HG03521 (cell line): ENCODE measurements at regions not wholly inside any gene's neighbourhood (a gene's known extent, or its start where the extent isn't known, plus 50 kb on each side); places are given as distances from the start of the nearest gene placed in this dataset.
"Not testable (repeated sequence)": the region's sequence is repeated elsewhere in the genome, so short reads cannot be mapped to it uniquely, and the experiment has no call there.

Experiments
- ATAC-seq: cut with Tn5 transposase; IDR thresholded peaks from one replicate; pipeline ENCODE4 v1.9.1; 2021; ENCODE audit warnings: mild to moderate bottlenecking, moderate library complexity; ENCODE audit not compliant: unreplicated experiment

DNA sequence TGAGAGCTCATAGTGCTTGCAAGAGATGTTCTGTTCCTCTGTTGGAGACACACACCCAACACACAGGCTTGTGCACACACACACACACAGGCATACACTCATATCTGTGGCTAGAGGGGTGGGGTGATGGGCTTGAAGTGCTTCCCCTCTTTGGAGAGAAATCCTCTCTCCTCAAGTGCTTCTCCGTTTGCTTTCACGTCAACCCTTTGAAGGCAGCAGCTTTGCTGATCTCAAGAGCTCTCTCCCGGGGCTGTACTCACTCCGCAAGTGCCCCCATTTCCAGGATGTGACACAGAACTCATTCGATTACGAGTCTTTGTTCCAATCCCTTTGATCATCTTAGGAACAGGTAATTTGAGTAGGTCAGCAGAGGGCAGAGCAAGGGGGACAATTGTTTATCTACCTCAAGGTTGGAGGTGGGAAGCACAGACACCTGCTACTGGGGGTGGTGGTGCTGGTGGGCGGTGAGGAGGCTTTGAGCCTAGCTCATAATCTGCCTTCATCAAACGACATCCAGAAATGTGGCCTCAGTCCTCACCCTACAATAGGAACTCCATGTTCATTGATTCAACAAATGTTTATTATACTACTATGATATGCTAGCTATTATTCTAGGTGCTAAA is 529.8 kb upstream of the CADM1 start:
- no peak for ATAC-seq

DNA sequence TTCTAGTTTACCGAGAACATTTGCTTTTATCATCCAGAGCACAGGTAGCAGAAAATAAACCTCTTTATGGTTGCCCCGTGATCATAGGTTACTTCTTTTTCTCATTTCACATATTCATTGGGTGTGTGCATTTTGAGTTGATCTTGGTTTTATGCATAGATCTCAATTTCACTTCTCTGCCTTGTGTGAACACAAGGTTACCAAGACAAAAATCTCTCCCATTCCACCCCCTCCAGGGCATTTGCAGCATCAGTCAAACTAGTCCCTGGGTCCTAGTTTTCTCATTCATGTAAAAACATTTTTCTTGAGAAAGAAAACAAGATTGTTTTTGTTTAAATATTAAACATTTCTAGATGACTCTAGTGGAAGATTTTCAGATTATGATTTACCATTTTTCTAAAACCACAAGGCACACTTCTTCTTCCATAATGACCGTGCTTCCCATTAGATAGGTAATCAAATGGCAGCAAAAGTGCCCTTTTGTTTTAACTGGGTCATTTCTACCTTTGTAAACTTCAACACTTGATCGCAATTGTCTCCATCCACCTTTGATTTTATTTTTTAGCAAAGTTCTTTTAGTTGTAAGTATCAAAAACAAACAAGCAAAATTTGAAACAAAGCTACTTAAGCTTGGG is 526.6 kb upstream of the CADM1 start:
- no peak for ATAC-seq

DNA sequence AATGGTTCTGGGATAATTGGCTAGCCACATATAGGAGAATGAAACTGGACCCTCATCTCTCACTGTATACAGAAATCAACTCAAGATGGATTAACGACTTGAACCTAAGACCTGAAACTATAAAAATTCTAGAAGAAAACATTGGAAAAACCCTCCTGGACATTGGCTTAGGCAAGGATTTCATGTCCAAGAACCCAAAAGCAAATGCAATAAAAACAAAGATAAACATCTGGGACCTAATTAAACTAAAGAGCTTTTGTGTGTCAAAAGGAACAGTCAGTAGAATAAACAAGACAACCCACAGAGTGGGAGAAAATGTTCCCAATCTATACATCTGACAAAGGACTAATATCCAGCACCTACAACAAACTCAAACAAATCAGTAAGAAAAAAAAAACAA is 524.3 kb upstream of the CADM1 start:
- ATAC-seq, result not testable (repeated sequence)

DNA sequence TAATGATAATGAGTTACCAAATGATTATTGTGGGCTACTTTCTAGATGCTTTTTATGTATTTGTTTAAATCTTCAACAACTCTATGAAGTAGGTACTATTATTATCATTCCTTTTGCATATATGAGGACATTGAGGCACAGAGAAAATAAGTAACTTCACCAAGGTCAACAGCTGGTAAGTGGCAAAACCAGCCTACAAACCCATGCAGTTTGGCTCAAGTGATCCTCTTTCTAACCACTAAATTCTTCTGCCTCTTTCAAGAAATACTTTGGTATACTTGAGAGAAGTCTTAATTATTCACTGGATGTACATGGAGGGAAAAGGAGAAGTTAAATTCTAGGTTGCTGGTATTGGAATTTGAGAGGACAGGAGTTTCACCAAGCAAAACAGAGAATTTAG is 495.2 kb upstream of the CADM1 start:
- ATAC-seq, result no peak

DNA sequence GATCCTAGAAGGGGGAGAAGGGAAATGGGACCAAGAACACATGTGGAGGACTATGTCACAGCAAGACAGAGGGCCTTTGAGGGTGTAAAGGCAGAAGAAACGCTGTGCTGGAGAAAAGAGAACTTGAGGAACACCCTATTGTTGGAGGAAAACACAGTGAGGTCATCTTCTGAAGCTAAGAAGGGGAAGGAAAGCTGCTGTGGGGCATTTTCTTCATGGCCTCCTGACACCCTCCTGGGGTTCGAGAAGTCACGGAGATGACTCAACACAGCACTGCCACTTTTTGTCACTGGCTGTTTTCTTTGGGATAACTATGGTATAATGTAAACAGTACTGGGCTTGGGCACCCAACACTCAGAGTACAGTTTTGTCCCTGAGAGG is 492.6 kb upstream of the CADM1 start:
- peak; percentile 18 for ATAC-seq

DNA sequence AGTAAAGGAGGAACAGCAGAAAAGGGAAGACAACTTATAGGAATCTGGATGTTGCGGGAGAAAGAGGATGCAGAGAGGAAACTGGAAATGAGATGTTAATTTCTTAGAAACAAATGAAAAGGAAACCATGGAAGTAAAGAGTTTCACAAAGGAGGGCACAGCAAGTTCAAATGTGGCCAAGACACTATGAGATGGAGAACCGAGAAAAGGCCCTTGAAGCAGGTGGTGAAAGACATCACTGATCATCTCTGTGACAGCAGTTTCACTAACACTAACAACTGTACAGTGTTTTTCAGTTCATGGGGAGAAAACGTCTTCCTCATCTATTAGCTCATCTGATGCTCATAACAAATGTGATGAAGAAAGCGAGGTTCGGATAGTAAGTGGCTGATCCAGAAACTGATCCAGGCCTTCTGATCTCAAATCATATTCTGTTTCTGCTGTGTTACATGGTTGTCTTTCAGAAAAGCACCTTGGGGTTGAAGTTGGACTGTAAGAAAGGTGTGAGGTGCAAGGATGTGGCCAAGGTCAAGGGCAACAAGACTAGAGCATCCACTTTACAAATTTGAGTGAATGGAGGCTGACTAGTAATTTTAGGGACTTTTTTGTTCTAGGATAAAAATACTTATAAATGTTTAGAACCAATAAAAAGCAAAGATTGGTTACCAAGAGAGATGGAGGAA is 492.1 kb upstream of the CADM1 start:
- ATAC-seq, result peak; percentile 97

DNA sequence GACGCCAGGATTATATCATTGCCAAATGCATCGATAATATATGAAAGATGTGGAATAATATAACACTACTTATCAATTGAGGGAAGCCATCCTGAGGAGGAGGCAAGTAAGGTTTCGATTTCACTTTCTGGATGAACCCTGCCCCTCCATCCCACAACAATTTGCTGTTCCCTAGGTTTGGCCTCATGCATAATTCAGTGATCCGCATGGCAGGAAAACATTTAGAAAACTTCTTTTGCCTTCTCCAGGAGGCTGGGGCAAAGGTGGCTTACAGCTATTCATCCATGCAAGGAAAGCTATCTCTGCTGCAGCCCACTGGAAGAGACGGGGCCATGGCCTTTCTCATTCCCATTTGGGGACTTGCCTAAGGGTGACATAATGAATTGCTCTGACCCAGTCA is 489.4 kb upstream of the CADM1 start:
- no peak for ATAC-seq

DNA sequence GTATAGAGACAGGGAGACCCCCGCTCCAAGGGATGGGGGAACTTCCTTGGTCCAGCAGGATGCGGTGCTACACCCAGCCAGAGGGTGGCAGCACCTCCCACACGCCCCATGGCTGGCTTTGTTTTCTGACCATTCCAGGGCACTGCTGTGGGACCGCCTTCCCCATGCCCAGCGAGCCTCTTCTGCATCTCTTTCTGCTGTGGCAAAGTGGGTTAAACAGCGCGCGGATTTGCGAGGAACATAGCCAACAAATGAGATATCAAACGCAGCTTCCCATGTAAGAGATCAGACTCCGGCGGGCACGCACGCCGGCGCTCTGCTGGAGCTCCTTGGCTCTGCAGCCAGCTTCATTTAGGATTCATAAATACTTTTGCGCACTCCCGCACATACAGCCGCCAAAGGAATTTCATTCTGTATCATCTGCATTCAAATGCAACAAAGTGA is 485.8 kb upstream of the CADM1 start:
- no peak for ATAC-seq

DNA sequence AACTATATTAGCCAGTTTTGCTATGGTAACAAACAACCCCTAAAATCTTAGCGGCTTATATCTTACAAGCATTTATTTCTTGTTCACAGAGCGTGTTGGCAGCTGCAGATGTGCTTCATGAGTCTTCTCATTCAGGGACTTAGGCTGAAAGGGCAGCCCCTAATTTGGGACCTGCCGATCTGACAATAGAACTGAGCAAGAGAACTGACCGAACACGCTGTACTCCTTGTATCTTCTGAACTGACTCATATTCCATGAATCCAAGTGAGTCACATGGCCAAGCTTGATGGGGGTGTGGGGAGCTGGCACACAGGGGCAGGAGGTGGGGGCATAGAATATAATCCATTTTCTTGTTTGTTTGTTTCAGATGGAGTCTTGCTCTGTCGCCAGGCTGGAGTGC is 481.7 kb upstream of the CADM1 start:
- no peak for ATAC-seq

DNA sequence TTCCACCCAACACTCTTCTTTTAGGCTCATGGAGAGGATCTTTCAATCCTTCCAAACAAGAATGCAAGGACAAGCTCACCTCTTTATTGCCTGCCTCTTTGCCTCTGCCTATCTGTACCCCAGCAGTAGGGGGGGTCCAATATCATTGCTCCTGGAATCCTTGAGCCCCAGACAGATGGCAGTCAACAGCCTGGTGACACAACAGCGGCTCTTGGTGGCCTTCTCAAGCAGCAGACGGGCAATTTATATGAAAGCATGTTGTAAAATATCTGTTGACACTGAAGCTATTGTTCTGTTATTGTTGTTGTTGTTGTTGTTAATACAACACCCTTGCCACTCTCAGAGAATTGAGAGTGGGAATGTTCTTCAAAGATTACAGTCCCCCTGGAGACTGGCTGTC is 480.0 kb upstream of the CADM1 start:
- ATAC-seq, result no peak

DNA sequence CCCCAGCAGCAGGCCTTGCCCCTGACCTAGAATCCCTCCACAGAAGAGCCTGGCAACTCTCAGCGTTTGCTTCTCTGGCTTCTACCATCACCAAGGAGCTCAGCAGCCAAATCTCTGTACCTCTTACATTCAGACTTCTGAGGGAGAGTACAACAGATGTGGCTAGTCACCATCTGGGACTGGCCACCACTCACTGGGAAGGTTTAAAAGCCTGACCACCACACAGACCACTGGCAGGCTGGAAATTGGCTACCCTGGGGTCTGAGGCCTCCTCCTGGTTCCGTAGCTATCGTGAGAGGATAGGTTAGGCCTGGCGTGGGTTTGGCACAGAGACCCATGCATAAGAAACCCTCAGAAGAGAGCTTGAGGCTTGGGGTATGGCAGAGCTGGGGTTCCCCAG is 478.5 kb upstream of the CADM1 start:
- no peak for ATAC-seq

DNA sequence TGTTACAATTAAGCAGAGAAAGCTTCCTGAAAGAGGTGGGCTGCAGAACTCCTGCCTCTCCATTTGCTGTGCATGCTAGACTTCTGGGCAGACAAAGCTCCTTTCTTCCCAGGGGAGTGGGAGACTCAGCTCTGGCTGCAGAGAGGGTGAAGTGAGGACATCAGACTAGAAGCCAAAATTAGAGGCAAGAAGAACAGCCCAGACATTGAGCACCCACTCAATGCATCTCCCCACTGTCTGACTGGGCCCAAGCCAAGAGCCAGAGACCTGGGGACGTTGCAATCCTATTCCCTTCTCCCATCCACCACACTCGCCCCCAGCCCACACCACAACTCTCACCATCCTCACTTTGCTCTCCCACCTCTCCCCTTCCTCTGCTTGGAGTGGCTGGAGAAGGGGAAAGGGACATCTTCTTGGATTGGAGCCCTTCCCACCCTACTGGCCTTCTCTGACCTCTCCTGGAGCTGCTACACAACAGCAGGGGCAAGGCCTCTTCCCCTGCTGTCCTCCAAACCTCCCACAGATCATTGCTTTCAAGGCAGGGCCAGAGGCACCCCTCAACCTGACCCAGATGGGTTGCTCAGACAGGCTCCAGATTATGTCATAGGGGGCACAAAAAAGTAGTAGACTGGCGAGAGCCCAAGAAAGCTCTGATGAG is 477.7 kb upstream of the CADM1 start:
- no peak for ATAC-seq

DNA sequence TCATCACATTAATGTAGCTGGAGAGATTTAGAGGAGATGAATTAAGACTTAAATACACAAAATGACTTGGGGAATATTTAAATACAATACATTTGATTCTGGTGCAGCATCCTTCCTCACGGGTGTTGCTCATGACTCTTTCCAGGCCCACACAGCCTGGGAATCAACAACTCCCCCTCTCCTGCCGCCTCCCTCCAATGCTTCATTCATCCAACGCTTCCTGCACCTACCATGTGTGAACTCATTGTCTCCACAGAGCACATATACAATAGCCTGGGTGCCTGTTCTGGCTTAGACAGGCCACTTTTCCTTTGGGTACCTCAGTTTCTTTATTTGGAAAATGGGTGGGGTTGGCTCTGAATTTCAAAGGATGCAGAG is 476.9 kb upstream of the CADM1 start:
- ATAC-seq, result no peak

DNA sequence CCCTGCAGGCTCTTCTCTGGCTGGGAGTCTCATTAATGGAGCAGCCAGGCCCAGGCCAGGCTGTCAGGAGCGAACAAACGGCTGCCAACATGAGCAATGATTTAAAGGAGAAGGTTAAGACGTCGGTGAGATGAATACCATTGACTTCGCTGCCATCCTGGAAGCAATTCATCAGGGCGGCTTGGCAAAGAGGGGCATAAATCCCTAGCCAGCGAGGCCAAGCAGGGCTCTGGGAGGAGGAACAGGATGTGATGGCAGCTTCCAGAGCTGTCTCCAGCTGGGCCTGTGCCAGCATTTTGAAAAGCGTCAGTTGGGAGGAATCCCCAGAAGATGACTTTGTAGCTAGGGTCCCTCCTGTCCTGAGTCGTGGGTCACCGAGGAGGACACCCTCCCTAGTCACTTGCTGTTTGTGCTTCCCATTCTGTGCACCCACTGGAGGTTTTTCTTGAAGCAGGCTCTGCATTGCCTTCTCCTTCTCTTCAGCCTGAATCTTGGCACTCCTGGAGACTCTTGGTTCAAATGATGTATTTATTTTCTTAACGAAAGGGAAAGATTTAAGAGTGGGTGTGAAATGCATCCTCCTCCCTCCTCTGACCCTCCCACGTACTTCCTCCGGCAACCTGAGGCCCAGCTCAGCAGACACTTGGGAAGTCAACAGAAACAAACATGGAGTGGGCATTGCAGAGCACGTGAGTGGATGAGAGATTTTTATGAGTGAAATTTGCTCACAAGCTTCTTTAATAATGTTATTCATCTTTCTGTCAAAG is 476.3 kb upstream of the CADM1 start:
- ATAC-seq, result no peak

DNA sequence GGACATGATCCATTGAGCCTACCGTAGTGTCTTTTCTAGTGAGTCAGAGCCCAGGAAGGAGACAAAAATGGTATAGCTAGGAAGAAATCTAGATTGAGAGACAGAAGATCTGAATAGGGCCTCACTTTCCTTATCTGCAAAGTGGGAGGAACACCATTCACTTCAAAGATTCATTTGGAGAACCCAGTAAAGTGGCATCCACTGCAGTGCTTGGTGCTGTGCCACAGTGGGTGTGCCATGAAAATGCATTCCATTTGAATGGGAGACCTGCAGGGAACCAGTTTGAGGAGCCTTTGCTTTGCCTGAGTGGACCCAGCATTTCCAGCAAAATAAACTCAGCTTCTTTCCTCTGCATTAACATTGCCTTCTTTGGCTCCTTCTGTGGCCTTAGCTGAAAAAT is 470.5 kb upstream of the CADM1 start:
- ATAC-seq, result no peak

DNA sequence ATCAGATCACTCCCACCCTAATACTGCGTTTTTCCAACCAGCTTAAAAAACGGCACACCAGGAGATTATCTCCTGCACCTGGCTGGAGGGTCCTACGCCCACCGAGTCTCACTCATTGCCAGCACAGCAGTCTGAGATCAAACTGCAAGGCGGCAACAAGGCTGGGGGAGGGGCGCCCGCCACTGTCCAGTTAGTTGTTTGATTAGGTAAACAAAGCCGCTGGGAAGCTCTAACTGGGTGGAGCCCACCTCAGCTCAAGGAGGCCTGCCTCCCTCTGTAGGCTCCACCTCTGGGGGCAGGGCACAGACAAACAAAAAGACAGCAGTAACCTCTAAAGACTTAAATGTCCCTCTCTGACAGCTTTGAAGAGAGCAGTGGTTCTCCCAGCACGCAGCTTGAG is 463.0 kb upstream of the CADM1 start:
- not testable (repeated sequence) for ATAC-seq

DNA sequence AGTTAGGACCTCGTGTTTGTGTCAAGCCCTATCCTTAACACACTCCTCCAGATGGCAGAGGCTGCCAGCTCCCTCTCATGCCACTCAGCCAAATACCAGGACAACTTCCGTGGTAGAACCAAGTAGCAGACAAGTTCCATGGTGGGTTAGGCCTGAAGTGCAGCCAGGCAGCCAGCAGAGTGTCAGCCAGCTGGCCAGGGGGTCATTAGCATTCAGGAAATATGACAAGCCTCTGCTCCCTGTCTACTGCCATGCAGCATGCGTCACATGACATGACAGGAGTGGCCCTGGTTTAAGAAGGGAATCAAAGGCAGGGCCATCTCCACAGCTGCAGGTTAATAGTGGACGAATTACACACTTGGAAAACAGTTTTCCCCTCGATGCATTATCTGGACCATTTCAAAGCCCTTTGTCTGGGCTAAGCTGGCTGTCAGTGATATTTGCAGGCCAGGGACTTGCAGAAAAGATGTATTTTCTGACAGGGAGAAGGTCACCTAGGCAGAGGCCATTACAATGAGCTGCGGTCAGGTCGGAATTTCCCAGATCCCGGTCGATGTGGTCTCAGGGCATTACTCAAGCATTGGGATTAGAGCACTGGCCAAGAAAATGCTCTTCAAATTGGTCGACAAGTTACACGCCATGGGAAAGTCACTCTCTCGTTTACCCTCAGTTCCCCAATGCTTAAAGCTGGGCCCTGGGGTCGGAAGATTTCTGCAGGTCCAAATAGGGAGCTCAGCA is 461.7 kb upstream of the CADM1 start:
- no peak for ATAC-seq

DNA sequence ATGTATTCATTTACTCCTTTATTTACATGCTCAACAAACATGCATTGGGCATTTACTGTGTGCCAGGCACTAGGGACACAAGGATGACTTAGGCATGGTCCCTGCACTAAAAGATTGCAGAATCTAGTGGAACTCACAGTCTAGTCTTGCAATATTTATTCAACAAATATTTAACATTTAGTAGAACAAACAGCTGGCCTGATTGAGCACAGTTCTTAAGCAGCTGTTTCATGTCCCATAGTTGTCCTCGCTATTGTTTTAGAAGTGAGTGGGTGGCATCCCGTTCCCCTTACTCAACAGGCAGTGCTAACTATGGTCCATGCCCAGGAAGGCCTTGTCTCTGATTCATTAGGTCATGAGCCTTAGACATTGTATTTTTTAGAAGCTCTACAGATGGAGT is 459.9 kb upstream of the CADM1 start:
- no peak for ATAC-seq

DNA sequence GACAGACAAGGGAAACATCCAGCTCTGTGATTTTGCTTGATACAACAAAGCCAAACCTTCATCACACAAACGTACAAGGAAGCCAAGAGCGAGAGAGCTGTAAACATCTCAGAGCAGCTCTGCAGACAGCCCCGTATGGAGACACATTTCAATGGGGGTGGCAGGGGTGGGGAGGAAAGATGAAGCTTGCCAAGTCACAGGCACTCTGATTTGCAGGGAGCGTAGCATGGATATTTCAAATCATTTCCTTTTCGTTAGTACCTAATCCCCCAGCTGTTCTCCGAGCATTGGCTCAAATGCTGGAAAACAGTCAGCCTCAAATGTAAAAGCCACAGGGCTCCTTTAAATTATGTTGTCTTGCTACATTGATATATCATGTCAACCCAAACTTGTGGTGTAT is 458.9 kb upstream of the CADM1 start:
- ATAC-seq, result no peak

DNA sequence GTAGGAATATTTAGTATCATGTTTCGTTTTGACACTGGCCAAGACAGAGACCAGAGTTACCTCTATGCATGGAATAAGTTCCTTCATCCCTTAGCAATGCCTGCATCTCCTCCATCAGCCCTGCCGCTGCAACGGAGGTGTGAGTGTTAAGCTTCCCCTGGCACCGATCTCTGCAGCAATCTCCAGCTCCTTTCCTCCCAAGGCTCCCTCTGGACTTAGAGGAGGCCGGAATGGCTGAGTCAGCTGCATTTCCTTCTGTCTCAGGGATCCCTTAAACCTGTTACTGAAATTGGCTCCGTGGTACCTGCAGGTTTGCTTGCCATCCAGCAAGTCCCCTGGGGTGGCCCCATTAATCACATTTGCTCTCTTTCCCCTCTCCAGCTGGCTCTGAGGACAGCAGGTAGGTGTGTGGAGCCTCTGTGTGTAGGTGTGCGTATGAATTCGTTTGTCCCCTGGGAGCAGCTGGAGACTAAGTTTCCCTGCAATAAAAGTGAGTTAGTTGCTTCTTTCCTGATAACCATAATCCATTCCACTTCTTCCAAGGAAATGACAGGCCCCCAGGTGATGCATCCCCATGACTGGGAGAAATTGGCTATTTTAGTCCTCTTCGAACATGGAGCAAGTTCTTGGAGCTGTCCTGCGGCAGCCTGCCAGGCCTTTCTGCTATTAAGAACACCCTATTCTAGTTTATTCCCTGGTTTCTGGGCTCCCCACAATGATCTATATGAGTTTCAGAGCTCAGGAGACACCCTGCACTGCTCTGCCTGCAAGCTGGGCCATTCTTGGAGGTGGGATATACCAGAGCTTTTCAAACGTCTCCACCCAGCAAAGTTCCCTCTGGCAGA is 457.2 kb upstream of the CADM1 start:
- no peak for ATAC-seq
